ENCODE measurements at regions not wholly inside any gene's neighbourhood (a gene's known extent, or its start where the extent isn't known, plus 50 kb on each side); places are given as distances from the start of the nearest gene placed in this dataset.

DNA sequence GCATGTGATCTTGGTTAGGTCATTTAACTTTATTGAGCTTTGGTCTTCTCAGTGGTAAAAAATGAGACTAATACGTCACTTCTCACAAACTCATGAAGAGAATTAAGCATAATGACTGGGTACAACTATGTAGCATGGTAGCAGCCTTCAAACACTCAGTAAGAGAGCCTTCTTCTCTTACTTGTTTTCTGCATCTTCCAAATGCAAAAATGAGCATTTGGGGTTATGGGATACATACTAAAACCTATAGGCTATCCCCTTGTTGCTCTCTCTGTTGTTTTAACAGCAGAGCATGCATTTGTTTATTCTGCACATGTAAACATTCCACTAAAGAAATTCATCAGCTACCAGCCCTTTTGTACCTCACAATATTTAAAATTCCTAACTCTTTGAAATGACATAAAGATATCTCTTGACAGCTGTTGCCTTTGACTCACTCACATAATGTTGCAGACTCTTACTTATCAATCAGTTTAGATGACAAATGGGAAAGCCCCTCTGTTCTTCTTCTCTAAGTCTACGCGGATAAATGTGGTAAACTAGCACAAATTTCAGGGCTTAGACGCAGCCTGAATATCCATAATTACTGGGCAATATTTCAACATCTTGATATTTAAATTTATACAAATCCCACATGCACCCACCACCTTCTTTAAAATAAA is 327.3 kb upstream of the SATB1 start:
- TF ChIP-seq, protein P1, sequence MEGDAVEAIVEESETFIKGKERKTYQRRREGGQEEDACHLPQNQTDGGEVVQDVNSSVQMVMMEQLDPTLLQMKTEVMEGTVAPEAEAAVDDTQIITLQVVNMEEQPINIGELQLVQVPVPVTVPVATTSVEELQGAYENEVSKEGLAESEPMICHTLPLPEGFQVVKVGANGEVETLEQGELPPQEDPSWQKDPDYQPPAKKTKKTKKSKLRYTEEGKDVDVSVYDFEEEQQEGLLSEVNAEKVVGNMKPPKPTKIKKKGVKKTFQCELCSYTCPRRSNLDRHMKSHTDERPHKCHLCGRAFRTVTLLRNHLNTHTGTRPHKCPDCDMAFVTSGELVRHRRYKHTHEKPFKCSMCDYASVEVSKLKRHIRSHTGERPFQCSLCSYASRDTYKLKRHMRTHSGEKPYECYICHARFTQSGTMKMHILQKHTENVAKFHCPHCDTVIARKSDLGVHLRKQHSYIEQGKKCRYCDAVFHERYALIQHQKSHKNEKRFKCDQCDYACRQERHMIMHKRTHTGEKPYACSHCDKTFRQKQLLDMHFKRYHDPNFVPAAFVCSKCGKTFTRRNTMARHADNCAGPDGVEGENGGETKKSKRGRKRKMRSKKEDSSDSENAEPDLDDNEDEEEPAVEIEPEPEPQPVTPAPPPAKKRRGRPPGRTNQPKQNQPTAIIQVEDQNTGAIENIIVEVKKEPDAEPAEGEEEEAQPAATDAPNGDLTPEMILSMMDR (IDR thresholded peaks at IDR 0.05; ENCODE audit: extremely low read depth, insufficient read depth, missing control alignments), result no peak
- no peak for DNase-seq (ENCODE audit: low spot score)

DNA sequence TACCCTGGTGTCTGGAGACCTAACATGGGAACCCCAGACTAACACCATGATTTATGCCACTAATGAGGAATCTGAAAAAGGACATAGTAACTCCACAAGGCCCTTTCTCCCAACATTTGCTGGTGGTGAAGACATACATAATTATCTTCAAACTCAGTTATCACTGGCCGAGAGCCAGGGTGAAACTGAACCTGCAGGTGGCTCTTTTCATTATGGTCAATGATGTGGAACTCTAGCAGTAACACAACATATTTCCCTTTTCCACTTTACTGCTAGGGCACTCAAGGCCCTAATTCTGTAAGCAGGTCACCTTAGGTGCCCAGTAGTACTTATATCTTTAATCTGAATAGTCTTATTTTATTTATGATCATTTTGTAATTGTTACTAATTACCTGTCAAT is 326.4 kb upstream of the SATB1 start:
- no peak for DNase-seq (ENCODE audit: low spot score)
- in situ Hi-C loops (cut with MboI; ENCODE audit: low pct_unique_long_range_greater_than_20kb, low sequenced_read_pairs, unreplicated experiment), result loop anchor here (25.0 kb wide), 1 partner anchor 864 kb away; no protein-coding TSS in a partner anchor

More for the DNA sequence above, 327.3 kb upstream of the SATB1 start:
- in situ Hi-C loops (cut with MboI; ENCODE audit: low pct_unique_long_range_greater_than_20kb, low sequenced_read_pairs, unreplicated experiment), result loop anchor here (25.0 kb wide), 1 partner anchor 865 kb away; no protein-coding TSS in a partner anchor

GRCh38 chr3:18747383-18747782 is 322.2 kb upstream of the SATB1 start:
- in situ Hi-C loops (cut with MboI; ENCODE audit: low pct_unique_long_range_greater_than_20kb, low sequenced_read_pairs, unreplicated experiment), result loop anchor here (10.0 kb wide), 1 partner anchor 173 kb away; no protein-coding TSS in a partner anchor
- TF ChIP-seq, protein P1 (IDR thresholded peaks at IDR 0.05; ENCODE audit: extremely low read depth, insufficient read depth, missing control alignments), result no peak
- DNase-seq (ENCODE audit: low spot score), result no peak

More for the DNA sequence above, 326.4 kb upstream of the SATB1 start:
- TF ChIP-seq, protein P1 (IDR thresholded peaks at IDR 0.05; ENCODE audit: extremely low read depth, insufficient read depth, missing control alignments), result no peak

- no peak for DNase-seq (ENCODE audit: low spot score)
- in situ Hi-C loops (cut with MboI; ENCODE audit: low pct_unique_long_range_greater_than_20kb, low sequenced_read_pairs, unreplicated experiment), result loop anchor here (10.0 kb wide), 1 partner anchor 171 kb away; no protein-coding TSS in a partner anchor
- TF ChIP-seq, protein P1 (IDR thresholded peaks at IDR 0.05; ENCODE audit: extremely low read depth, insufficient read depth, missing control alignments), result no peak
Measured at GRCh38 chr3:18745472-18745871, 320.3 kb upstream of the SATB1 start.

DNA sequence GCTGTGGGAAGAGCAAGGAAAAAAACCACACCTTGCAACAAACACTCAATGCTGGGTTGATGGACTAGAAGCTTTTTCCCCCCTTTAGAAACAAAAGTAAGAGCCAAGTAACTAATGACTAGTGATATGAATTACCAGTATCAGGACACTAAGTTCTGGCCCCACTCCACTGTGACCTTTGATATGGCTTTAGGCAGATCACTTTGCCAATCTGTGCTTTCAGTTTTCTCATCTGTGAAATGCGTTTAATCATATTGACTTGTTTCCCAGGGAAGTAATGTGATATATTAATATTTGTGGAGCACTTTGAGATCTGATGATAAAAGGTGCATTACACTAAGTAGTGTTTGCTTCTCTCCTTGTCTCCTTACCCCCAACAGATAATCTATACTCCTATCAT is 319.3 kb upstream of the SATB1 start:
- in situ Hi-C loops (cut with MboI; ENCODE audit: low pct_unique_long_range_greater_than_20kb, low sequenced_read_pairs, unreplicated experiment), result loop anchor here (10.0 kb wide), 1 partner anchor 170 kb away; no protein-coding TSS in a partner anchor
- no peak for DNase-seq (ENCODE audit: low spot score)
- TF ChIP-seq, protein P1 (IDR thresholded peaks at IDR 0.05; ENCODE audit: extremely low read depth, insufficient read depth, missing control alignments), result no peak

- TF ChIP-seq, protein P1 (IDR thresholded peaks at IDR 0.05; ENCODE audit: extremely low read depth, insufficient read depth, missing control alignments), result no peak
- no peak for DNase-seq (ENCODE audit: low spot score)
- in situ Hi-C loops (cut with MboI; ENCODE audit: low pct_unique_long_range_greater_than_20kb, low sequenced_read_pairs, unreplicated experiment), result loop anchor here (10.0 kb wide), 1 partner anchor 169 kb away; no protein-coding TSS in a partner anchor
Measured at GRCh38 chr3:18743761-18744160, 318.6 kb upstream of the SATB1 start.

All from GM13977 (cell line).